T-helper 1 cell treated with Interleukin-12 subunit alpha and Interleukin-12 subunit beta and Interleukin-4 antibody, amounts not matched to agents 30 μg/mL and 1 μg/mL, for 36 hours (primary cell): ENCODE measurements at regions not wholly inside any gene's neighbourhood (a gene's known extent, or its start where the extent isn't known, plus 50 kb on each side); places are given as distances from the start of the nearest gene placed in this dataset.

Source experiments
- H3K27ac Mint-ChIP-seq: one replicate; pipeline ENCODE4 v1.8.0; 2021; ENCODE audit warnings: mild to moderate bottlenecking, mixed read lengths
- H3K27me3 Mint-ChIP-seq: one replicate; pipeline ENCODE4 v1.8.0; 2021; ENCODE audit warnings: low read depth, mixed read lengths
- H3K36me3 Mint-ChIP-seq: one replicate; pipeline ENCODE4 v1.8.0; 2021; ENCODE audit warnings: low read depth, mixed read lengths
- H3K4me1 Mint-ChIP-seq: one replicate; pipeline ENCODE4 v1.8.0; 2021; ENCODE audit warnings: low read depth, mixed read lengths
- H3K4me3 Mint-ChIP-seq: one replicate; pipeline ENCODE4 v1.8.0; 2021; ENCODE audit warnings: mild to moderate bottlenecking, moderate library complexity, mixed read lengths
- H3K9me3 Mint-ChIP-seq: one replicate; pipeline ENCODE4 v1.8.0; 2021; ENCODE audit warnings: mixed read lengths

GRCh38 chr12:93192878-93193277 is 184.8 kb upstream of the NUDT4 start:
- H3K4me1 Mint-ChIP-seq: no peaks in the 10 kb centered on the region
- H3K27ac Mint-ChIP-seq: no peak overlapping the region
- no peaks in the 10 kb centered on the region for H3K36me3 Mint-ChIP-seq
- H3K4me3 Mint-ChIP-seq: no peak overlapping the region
- H3K27me3 Mint-ChIP-seq: peaks cover 16% of the 10 kb centered on the region
- H3K9me3 Mint-ChIP-seq: peaks cover 5% of the 10 kb centered on the region

GRCh38 chr12:93195511-93195910 is 182.2 kb upstream of the NUDT4 start:
- no peaks in the 10 kb centered on the region for H3K4me1 Mint-ChIP-seq
- no peak overlapping the region for H3K27ac Mint-ChIP-seq
- H3K4me3 Mint-ChIP-seq: no peak overlapping the region
- H3K27me3 Mint-ChIP-seq: peaks cover 23% of the 10 kb centered on the region
- peaks cover 5% of the 10 kb centered on the region for H3K9me3 Mint-ChIP-seq
- H3K36me3 Mint-ChIP-seq: no peaks in the 10 kb centered on the region

DNA sequence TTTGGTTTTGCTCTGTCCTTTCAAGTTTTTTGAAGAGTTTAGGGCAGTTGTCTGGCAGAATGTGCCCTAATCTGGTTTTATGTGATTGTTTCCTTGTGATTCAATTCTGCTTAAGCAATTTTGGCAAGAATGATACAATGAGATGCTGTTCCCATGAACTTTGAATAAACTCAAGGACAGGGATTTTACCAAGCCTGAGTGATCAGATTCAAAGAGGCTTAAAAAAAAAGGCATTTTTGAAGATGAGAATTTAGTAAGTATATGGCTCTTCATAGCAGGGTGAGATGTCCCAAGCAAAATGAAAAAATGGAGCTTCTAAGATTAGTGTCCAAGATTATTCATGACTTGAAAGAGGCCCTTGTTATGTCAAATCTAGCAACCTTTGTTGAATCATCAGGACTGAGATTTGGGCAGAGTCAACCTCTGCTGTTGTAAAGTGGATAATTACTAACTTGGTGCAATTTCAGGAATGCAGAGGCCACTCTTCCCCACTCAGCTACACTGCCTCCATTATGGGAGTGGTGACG is 180.6 kb upstream of the NUDT4 start:
- Mint-ChIP-seq H3K9me3 (peaks cover 5% of the 10 kb centered on the region), H3K4me3 (no peak overlapping the region), H3K27me3 (peaks cover 30% of the 10 kb centered on the region), H3K4me1 (no peaks in the 10 kb centered on the region), H3K27ac (no peak overlapping the region), H3K36me3 (no peaks in the 10 kb centered on the region)

- Mint-ChIP-seq H3K9me3 (peaks cover 5% of the 10 kb centered on the region), H3K27me3 (peaks cover 30% of the 10 kb centered on the region), H3K4me3 (no peak overlapping the region), H3K27ac (no peak overlapping the region), H3K4me1 (no peaks in the 10 kb centered on the region), H3K36me3 (no peaks in the 10 kb centered on the region)
Observed at GRCh38 chr12:93198086-93198485, 179.6 kb upstream of the NUDT4 start.

GRCh38 chr12:93199831-93200236 is 177.9 kb upstream of the NUDT4 start:
- Mint-ChIP-seq H3K27me3 (peaks cover 30% of the 10 kb centered on the region), H3K9me3 (no peaks in the 10 kb centered on the region), H3K4me3 (no peak overlapping the region), H3K4me1 (no peaks in the 10 kb centered on the region), H3K36me3 (no peaks in the 10 kb centered on the region), H3K27ac (no peak overlapping the region)

DNA sequence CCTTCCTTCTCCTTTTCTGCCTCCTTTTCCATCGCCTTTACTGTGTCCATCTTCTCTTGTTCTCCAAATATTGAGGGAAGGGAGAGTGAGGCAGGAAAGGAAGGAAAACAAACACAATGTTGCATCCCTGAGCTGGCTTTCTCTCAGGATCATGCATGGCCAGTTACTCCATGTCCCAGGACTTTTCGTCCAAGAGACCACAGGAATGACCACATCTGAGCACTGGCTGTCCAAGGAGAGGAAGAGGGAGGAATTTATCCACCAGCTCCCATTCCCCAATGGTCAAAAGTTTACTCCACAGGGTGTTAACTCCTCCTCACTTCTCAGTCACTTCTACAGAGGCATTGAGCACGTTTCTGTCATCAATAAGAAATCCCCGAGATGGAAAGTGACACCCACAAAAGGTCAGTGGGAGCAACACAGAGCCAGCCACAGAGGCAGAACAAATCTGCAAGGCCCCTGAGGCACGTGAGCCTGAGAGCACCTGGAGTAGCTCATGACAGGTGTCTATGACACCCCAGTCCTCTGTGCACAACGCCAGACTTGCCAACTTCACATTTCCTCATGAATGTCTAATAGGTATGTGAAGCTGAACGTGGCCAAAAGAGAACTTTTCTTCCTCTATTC is 177.3 kb upstream of the NUDT4 start:
- Mint-ChIP-seq H3K4me3 (no peak overlapping the region), H3K36me3 (no peaks in the 10 kb centered on the region), H3K4me1 (no peaks in the 10 kb centered on the region), H3K9me3 (no peaks in the 10 kb centered on the region), H3K27ac (no peak overlapping the region), H3K27me3 (peaks cover 30% of the 10 kb centered on the region)

DNA sequence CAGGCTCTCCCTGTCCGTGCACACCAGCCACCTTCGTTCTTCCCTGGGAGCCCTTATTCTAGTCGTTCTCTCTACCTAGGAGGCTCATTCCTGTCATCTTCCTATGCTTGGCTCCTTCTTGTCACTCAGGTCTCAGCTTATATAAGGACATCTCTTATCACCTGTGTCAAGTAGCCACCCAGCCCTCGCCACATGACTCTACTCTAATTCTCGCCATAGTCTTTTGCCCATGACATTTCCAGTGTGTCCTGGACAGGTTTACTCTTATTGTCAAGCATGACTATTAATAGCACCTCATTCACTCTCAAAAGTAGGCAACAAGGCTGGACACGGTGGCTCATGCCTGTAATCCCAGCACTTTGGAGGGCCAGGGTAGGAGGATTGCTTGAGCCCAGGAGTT is 175.7 kb upstream of the NUDT4 start:
- Mint-ChIP-seq H3K4me3 (no peak overlapping the region), H3K27ac (no peak overlapping the region), H3K9me3 (no peaks in the 10 kb centered on the region), H3K4me1 (no peaks in the 10 kb centered on the region), H3K36me3 (no peaks in the 10 kb centered on the region), H3K27me3 (peaks cover 18% of the 10 kb centered on the region)

DNA sequence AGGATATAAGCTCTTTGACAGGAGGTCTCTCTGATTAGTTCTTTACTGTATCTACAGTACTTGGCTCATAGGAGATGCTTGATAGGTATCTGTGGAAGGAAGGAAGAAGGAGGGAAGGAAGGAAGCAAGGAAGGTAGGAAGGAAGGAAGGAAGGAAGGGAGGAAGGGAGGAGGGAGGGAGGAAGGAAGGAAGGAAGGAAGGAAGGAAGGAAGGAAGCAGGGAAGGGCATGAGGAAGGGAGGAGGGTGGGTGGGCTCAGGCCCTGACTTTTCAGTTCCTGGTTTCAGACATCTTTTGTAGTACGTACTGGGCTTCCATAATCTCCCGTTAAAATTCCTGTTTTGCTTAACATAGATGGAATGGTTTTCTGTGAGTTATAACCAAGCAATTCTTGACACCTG is 175.0 kb upstream of the NUDT4 start:
- Mint-ChIP-seq H3K4me3 (no peak overlapping the region), H3K27ac (no peak overlapping the region), H3K27me3 (peaks cover 16% of the 10 kb centered on the region), H3K36me3 (no peaks in the 10 kb centered on the region), H3K9me3 (no peaks in the 10 kb centered on the region), H3K4me1 (no peaks in the 10 kb centered on the region)

GRCh38 chr12:93203361-93203760 is 174.4 kb upstream of the NUDT4 start:
- Mint-ChIP-seq H3K27me3 (peaks cover 10% of the 10 kb centered on the region), H3K27ac (no peak overlapping the region), H3K9me3 (no peaks in the 10 kb centered on the region), H3K4me1 (no peaks in the 10 kb centered on the region), H3K36me3 (no peaks in the 10 kb centered on the region), H3K4me3 (no peak overlapping the region)

- Mint-ChIP-seq H3K27me3 (peaks cover 16% of the 10 kb centered on the region), H3K27ac (no peak overlapping the region), H3K4me3 (no peak overlapping the region), H3K9me3 (peaks cover 5% of the 10 kb centered on the region), H3K4me1 (no peaks in the 10 kb centered on the region), H3K36me3 (no peaks in the 10 kb centered on the region)
Observed at GRCh38 chr12:93204896-93205295, 172.8 kb upstream of the NUDT4 start.

GRCh38 chr12:93205361-93205760 is 172.4 kb upstream of the NUDT4 start:
- H3K36me3 Mint-ChIP-seq: no peaks in the 10 kb centered on the region
- H3K4me1 Mint-ChIP-seq: no peaks in the 10 kb centered on the region
- peaks cover 13% of the 10 kb centered on the region for H3K27me3 Mint-ChIP-seq
- peaks cover 6% of the 10 kb centered on the region for H3K9me3 Mint-ChIP-seq
- no peak overlapping the region for H3K27ac Mint-ChIP-seq
- no peak overlapping the region for H3K4me3 Mint-ChIP-seq

DNA sequence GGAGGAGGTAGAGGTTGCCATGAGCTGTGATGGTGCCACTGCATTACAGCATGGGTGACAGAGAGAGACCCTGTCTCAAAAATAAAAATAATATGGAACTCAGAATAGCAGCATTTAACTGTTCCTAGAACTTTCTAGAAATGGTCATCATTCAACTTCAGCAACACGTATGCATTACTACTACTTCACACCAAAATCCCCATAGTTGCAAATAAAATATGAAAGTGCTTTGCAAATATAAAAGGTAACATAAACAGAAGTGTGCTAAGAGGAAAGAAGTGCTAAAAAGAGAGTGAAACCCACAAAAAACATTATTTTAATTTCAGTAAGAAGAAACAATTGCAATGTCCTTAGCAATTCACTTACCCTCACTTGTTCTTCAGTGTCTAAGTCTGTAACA is 169.7 kb upstream of the NUDT4 start:
- Mint-ChIP-seq H3K4me1 (no peaks in the 10 kb centered on the region), H3K27me3 (peaks cover 6% of the 10 kb centered on the region), H3K27ac (no peak overlapping the region), H3K36me3 (no peaks in the 10 kb centered on the region), H3K4me3 (no peak overlapping the region), H3K9me3 (peaks cover 10% of the 10 kb centered on the region)

DNA sequence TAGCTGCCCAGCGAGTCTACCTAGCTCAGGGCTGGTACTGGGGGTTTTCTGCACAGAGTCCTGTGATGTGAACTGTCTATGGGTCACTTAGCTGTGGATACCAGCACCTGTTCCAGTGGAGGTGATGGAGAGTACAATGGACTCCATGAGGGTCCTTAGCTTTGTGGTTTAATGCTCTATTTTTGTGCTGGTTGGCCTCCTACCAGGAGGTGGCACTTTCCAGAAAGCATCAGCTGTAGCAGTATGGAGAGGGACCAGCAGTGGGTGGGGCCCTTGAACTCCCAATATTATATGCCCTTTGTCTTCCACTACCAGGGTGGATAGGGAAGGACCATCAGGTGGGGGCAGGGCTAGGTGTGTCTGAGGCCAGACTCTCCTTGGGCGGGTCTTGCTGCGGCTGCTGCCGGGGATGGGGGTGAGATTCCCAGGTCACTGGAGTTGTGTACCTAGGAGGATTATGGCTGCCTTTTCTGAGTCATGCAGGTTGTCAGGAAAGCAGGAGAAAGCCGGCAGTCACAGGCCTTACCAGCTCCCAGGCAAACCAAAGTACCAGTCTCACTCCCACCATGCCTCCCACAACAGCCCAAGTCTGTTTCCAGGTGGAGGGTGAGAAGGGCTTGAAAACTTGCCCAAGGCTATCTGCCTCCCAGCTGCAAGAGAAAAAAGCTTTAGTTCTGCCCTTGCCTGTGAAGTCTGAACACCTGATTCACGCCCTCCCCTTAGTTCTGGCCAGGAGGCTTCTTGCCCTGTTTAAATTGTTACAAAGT is 163.0 kb upstream of the NUDT4 start:
- no peak overlapping the region for H3K4me3 Mint-ChIP-seq
- peaks cover 6% of the 10 kb centered on the region for H3K9me3 Mint-ChIP-seq
- no peak overlapping the region for H3K27ac Mint-ChIP-seq
- H3K27me3 Mint-ChIP-seq: peaks cover 1% of the 10 kb centered on the region
- no peaks in the 10 kb centered on the region for H3K4me1 Mint-ChIP-seq
- no peaks in the 10 kb centered on the region for H3K36me3 Mint-ChIP-seq

DNA sequence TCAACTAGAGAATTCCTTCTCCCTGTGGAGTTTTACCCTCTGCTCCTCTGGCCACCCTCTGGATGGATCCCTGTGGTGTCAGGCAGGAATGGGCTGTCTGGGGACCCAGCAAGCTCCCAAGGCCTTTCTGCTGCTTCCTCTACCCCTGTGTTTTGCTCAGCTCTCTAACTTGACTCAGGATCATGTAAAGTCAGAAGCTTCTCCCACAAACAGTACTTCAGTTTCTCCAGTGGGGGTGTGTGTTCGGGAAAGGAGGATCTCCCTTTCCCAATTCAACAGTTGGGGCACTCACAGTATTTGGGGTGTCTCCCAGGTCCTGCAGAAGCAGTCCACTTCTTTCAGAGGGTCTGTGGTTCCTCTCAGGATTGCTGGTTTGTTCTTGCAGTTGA is 162.4 kb upstream of the NUDT4 start:
- no peak overlapping the region for H3K27ac Mint-ChIP-seq
- no peak overlapping the region for H3K4me3 Mint-ChIP-seq
- no peaks in the 10 kb centered on the region for H3K4me1 Mint-ChIP-seq

DNA sequence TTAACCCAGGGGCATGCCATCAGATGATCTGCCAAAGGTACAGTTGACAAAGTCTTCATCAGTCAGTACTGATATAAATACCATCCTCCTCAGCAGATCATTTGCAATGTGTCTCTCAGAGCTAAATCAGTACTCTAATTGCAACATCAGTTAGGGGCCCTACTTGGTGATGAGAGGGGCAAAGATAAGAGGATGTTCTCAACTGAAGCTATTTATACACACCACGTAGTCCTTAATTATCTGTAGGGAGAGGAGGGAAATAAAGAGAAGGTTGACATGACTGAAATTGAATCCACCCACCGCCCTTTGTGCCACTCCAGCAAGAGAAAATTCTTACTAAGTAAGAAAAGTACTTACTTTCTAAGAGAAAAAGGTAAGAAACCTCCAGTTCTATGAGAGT is 157.8 kb upstream of the NUDT4 start:
- Mint-ChIP-seq H3K4me3 (no peak overlapping the region), H3K9me3 (peaks cover 6% of the 10 kb centered on the region), H3K36me3 (no peaks in the 10 kb centered on the region), H3K4me1 (no peaks in the 10 kb centered on the region), H3K27me3 (no peaks in the 10 kb centered on the region), H3K27ac (no peak overlapping the region)

More for the DNA sequence above, 162.4 kb upstream of the NUDT4 start:
- H3K36me3 Mint-ChIP-seq: no peaks in the 10 kb centered on the region
- peaks cover 3% of the 10 kb centered on the region for H3K9me3 Mint-ChIP-seq
- H3K27me3 Mint-ChIP-seq: no peaks in the 10 kb centered on the region
